ENCODE measurements at regions not wholly inside any gene's neighbourhood (a gene's known extent, or its start where the extent isn't known, plus 50 kb on each side); places are given as distances from the start of the nearest gene placed in this dataset.

GRCh38 chr10:109374215-109374614 is 549.1 kb downstream of the XPNPEP1 start:
- Mint-ChIP-seq H3K4me3 (no peak overlapping the region), H3K4me1 (no peaks in the 10 kb centered on the region), H3K27me3 (ENCODE audit: low read depth) (no peaks in the 10 kb centered on the region), H3K27ac (ENCODE audit: unreplicated experiment) (no peak overlapping the region), H3K9me3 (peaks cover 9% of the 10 kb centered on the region), H3K36me3 (ENCODE audit: low read depth) (no peaks in the 10 kb centered on the region)
- no peak for TF ChIP-seq CTCF (conservative IDR thresholded peaks at IDR 0.05)
- DNase-seq (ENCODE audit: low read depth, low spot score) = no peak

GRCh38 chr10:109359316-109359715 is 564.0 kb downstream of the XPNPEP1 start:
- peaks cover 10% of the 10 kb centered on the region for H3K4me1 Mint-ChIP-seq
- peak overlapping the region; percentile 60 for H3K27ac Mint-ChIP-seq (ENCODE audit: unreplicated experiment)
- no peaks in the 10 kb centered on the region for H3K36me3 Mint-ChIP-seq (ENCODE audit: low read depth)
- H3K9me3 Mint-ChIP-seq = no peaks in the 10 kb centered on the region
- no peaks in the 10 kb centered on the region for H3K27me3 Mint-ChIP-seq (ENCODE audit: low read depth)
- H3K4me3 Mint-ChIP-seq = no peak overlapping the region
- no peak for DNase-seq (ENCODE audit: low read depth, low spot score)
- no peak for TF ChIP-seq CTCF (conservative IDR thresholded peaks at IDR 0.05)

- Mint-ChIP-seq H3K36me3 (ENCODE audit: low read depth) (no peaks in the 10 kb centered on the region), H3K27me3 (ENCODE audit: low read depth) (no peaks in the 10 kb centered on the region), H3K4me3 (no peak overlapping the region), H3K9me3 (no peaks in the 10 kb centered on the region), H3K4me1 (peaks cover 10% of the 10 kb centered on the region), H3K27ac (ENCODE audit: unreplicated experiment) (no peak overlapping the region)
- DNase-seq (ENCODE audit: low read depth, low spot score) = no peak
- TF ChIP-seq CTCF (conservative IDR thresholded peaks at IDR 0.05) = no peak
Measured at GRCh38 chr10:109358325-109358724, 565.0 kb downstream of the XPNPEP1 start.

GRCh38 chr10:109348324-109348723 is 575.0 kb downstream of the XPNPEP1 start:
- Mint-ChIP-seq H3K36me3 (ENCODE audit: low read depth) (peaks cover 3% of the 10 kb centered on the region), H3K4me3 (no peak overlapping the region), H3K9me3 (peaks cover 3% of the 10 kb centered on the region), H3K27me3 (ENCODE audit: low read depth) (no peaks in the 10 kb centered on the region), H3K4me1 (no peaks in the 10 kb centered on the region), H3K27ac (ENCODE audit: unreplicated experiment) (no peak overlapping the region)
- no peak for DNase-seq (ENCODE audit: low read depth, low spot score)
- no peak for TF ChIP-seq CTCF (conservative IDR thresholded peaks at IDR 0.05)

- no peak for TF ChIP-seq CTCF (conservative IDR thresholded peaks at IDR 0.05)
- no peaks in the 10 kb centered on the region for H3K36me3 Mint-ChIP-seq (ENCODE audit: low read depth)
- H3K27ac Mint-ChIP-seq (ENCODE audit: unreplicated experiment) = no peak overlapping the region
- DNase-seq (ENCODE audit: low read depth, low spot score) = no peak
- H3K27me3 Mint-ChIP-seq (ENCODE audit: low read depth) = no peaks in the 10 kb centered on the region
- no peaks in the 10 kb centered on the region for H3K9me3 Mint-ChIP-seq
- no peak overlapping the region for H3K4me3 Mint-ChIP-seq
- no peaks in the 10 kb centered on the region for H3K4me1 Mint-ChIP-seq
Measured at GRCh38 chr10:109343293-109343692, 580.0 kb downstream of the XPNPEP1 start.

GRCh38 chr10:109341986-109342385 is 581.3 kb downstream of the XPNPEP1 start:
- Mint-ChIP-seq H3K4me3 (no peak overlapping the region), H3K9me3 (no peaks in the 10 kb centered on the region), H3K4me1 (no peaks in the 10 kb centered on the region), H3K27me3 (ENCODE audit: low read depth) (peaks cover 3% of the 10 kb centered on the region), H3K36me3 (ENCODE audit: low read depth) (no peaks in the 10 kb centered on the region), H3K27ac (ENCODE audit: unreplicated experiment) (no peak overlapping the region)
- no peak for DNase-seq (ENCODE audit: low read depth, low spot score)
- no peak for TF ChIP-seq CTCF (conservative IDR thresholded peaks at IDR 0.05)

All from neural crest cell (in vitro differentiated cells).